ENCODE measurements at regions not wholly inside any gene's neighbourhood (a gene's known extent, or its start where the extent isn't known, plus 50 kb on each side); places are given as distances from the start of the nearest gene placed in this dataset.

- TF ChIP-seq POLR2A (IDR thresholded peaks at IDR 0.05; ENCODE audit: low read length) (no peak), GATA1 (IDR thresholded peaks at IDR 0.05; ENCODE audit: low read depth, low read length) (no peak)
Observed at GRCh38 chr6:74735304-74735703, 470.5 kb downstream of the COL12A1 start.

Data from erythroblast (primary cell).